NOMO-1 treated with dmso at 0.1 percent for 144 hours (cell line): ENCODE measurements at regions not wholly inside any gene's neighbourhood (a gene's known extent, or its start where the extent isn't known, plus 50 kb on each side); places are given as distances from the start of the nearest gene placed in this dataset.

Source experiments
- DNase-seq: peaks from one replicate; lab custom pipeline; 2025; ENCODE audit not compliant: unreplicated experiment; lab: John Stamatoyannopoulos, UW

GRCh38 chr4:152236519-152237056 is 299.3 kb downstream of the FBXW7 start:
- DNase-seq = no peak

GRCh38 chr4:152235718-152236117 is 300.2 kb downstream of the FBXW7 start:
- no peak for DNase-seq

- no peak for DNase-seq
Observed at GRCh38 chr4:152234571-152234970, 301.3 kb downstream of the FBXW7 start.

GRCh38 chr4:152232271-152232670 is 303.6 kb downstream of the FBXW7 start:
- no peak for DNase-seq

- DNase-seq = no peak
Observed at GRCh38 chr4:152229782-152230289, 306.1 kb downstream of the FBXW7 start.

- DNase-seq = no peak
Observed at GRCh38 chr4:152225680-152226079, 310.2 kb downstream of the FBXW7 start.

GRCh38 chr4:152224721-152225420 is 311.0 kb downstream of the FBXW7 start:
- DNase-seq = no peak

- no peak for DNase-seq
Observed at GRCh38 chr4:152224223-152224622, 311.7 kb downstream of the FBXW7 start.

GRCh38 chr4:152223600-152223999 is 312.3 kb downstream of the FBXW7 start:
- DNase-seq = no peak

GRCh38 chr4:152221816-152222516 is 313.9 kb downstream of the FBXW7 start:
- DNase-seq = no peak

- no peak for DNase-seq
Observed at GRCh38 chr4:152220201-152220666, 315.7 kb downstream of the FBXW7 start.

GRCh38 chr4:152218576-152218975 is 317.3 kb downstream of the FBXW7 start:
- DNase-seq = no peak

- DNase-seq = no peak
Observed at GRCh38 chr4:152217896-152218295, 318.0 kb downstream of the FBXW7 start.

GRCh38 chr4:152211936-152212653 is 323.8 kb downstream of the FBXW7 start:
- DNase-seq = no peak

GRCh38 chr4:152209772-152210493 is 326.0 kb downstream of the FBXW7 start:
- DNase-seq = no peak

- no peak for DNase-seq
Observed at GRCh38 chr4:152207378-152207720, 328.5 kb downstream of the FBXW7 start.

GRCh38 chr4:152206646-152207377 is 329.1 kb downstream of the FBXW7 start:
- peak; percentile 56 for DNase-seq

- DNase-seq = no peak
Observed at GRCh38 chr4:152206185-152206584, 329.7 kb downstream of the FBXW7 start.

GRCh38 chr4:152202415-152202814 is 333.5 kb downstream of the FBXW7 start:
- no peak for DNase-seq
